Thoracic aorta (tissue), 2 donors: ENCODE measurements at regions not wholly inside any gene's neighbourhood (a gene's known extent, or its start where the extent isn't known, plus 50 kb on each side); places are given as distances from the start of the nearest gene placed in this dataset.

ENCODE experiments used
- ATAC-seq: fragments of 150-250 bp; one replicate; pipeline ENCODE4 v1.8.0; 2017; ENCODE audit warnings: low read depth; ENCODE audit not compliant: insufficient number of reproducible peaks, low FRiP score
- DNase-seq: peaks from one replicate; pipeline ENCODE4 v3.0.0-alpha.2; 2020; ENCODE audit warnings: low spot score
- H3K27ac ChIP-seq, 2 donors: fragments of 200-600 bp; sonication (generic); 1 replicate in 1 of 2; 2 replicates in 1 of 2; pipeline ENCODE4 v1.5.1; 2016; ENCODE audit warnings: mild to moderate bottlenecking in 2 of 2, moderate library complexity in 2 of 2
- H3K27me3 ChIP-seq: fragments of 200-600 bp; sonication (generic); replicated peaks from 2 replicates; pipeline ENCODE4 v1.6.0; 2016; ENCODE audit warnings: mild to moderate bottlenecking; ENCODE audit not compliant: insufficient read depth
- H3K36me3 ChIP-seq: fragments of 200-600 bp; sonication (generic); one replicate; pipeline ENCODE4 v1.5.1; 2016
- H3K4me1 ChIP-seq, 2 donors: fragments of 200-600 bp; sonication (generic); 1 replicate in 1 of 2; 2 replicates in 1 of 2; pipeline versions ENCODE4 v1.5.1 to v1.6.0; 2016; ENCODE audit warnings: low read depth in 2 of 2, mild to moderate bottlenecking in 1 of 2; ENCODE audit not compliant: control insufficient read depth in 1 of 2
- H3K4me3 ChIP-seq: fragments of 200-600 bp; sonication (generic); 2 replicates; pipeline ENCODE4 v1.5.1; 2016; ENCODE audit warnings: mild to moderate bottlenecking
- H3K9me3 ChIP-seq: fragments of 200-600 bp; sonication (generic); 2 replicates; pipeline ENCODE4 v1.5.1; 2016
- TF ChIP-seq, protein P1 (sequence below): fragments of 200-600 bp; sonication (generic); IDR thresholded peaks from one replicate; pipeline ENCODE4 v1.5.1; 2019; ENCODE audit warnings: antibody characterized with exemption

DNA sequence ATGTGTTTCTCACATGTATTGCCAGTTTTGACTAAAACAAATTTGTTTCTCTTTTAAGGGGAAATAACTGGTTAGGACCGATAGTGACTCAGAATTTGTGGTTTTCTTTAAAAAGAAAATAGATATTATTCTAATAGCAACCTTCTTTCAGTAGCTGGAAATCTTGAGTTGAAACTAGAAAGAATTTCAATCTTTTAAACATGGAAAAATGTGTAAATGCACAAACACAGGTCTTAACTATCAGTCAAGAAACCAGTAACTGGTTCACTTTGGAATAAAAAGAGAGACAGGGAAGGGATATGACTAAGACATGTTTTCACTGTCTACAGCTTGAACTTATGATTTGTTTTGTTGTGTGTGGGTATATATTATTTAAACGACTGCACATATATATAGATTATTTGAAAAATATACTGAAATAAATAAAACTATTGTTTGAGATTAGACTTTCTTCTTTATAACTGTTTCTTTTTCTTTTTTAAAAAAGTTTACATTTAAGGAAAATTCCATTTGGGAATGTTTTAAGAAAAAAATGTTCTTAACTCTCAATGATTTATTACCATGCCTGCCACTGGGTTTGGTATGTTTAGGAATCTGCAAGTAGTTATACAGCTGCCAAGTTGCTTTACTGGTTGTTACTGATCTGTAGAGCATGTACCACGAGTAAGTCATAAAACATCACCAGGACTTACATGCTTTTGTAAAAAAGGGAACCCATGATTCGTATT is 753.3 kb upstream of the MARCKS start:
- Histone ChIP-seq H3K9me3 (no peaks in the 10 kb centered on the region), H3K27ac (peak overlapping the region; percentile 1 to 40)
- no peak for ATAC-seq

DNA sequence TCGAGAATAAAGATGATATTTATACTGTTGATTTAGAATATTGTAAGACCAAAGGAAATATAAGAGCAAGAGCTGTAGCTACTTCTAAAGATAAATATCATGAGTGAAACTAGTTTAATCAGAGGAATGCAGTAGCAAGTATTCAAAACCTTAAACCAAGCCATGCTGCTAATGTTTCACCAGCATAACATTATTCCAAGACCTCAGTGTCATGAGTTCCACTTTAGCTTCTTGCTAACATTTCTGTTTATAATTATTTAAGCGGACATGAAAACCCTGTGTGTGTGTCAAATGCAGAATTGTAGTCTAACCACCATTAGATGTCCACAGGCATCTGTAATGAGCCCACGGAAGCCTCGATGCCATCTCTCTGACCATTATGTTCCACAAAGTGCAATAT is 752.6 kb upstream of the MARCKS start:
- TF ChIP-seq, protein P1, sequence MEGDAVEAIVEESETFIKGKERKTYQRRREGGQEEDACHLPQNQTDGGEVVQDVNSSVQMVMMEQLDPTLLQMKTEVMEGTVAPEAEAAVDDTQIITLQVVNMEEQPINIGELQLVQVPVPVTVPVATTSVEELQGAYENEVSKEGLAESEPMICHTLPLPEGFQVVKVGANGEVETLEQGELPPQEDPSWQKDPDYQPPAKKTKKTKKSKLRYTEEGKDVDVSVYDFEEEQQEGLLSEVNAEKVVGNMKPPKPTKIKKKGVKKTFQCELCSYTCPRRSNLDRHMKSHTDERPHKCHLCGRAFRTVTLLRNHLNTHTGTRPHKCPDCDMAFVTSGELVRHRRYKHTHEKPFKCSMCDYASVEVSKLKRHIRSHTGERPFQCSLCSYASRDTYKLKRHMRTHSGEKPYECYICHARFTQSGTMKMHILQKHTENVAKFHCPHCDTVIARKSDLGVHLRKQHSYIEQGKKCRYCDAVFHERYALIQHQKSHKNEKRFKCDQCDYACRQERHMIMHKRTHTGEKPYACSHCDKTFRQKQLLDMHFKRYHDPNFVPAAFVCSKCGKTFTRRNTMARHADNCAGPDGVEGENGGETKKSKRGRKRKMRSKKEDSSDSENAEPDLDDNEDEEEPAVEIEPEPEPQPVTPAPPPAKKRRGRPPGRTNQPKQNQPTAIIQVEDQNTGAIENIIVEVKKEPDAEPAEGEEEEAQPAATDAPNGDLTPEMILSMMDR = no peak
- ATAC-seq = no peak
- DNase-seq = no peak
- Histone ChIP-seq H3K9me3 (no peaks in the 10 kb centered on the region), H3K4me3 (no peak overlapping the region), H3K27ac (no peak overlapping the region), H3K36me3 (no peaks in the 10 kb centered on the region), H3K4me1 (peaks cover 13 to 19% of the 10 kb centered on the region in 2 donors), H3K27me3 (no peaks in the 10 kb centered on the region)

More for the DNA sequence above, 753.3 kb upstream of the MARCKS start:
- DNase-seq = no peak
- peaks cover 13 to 19% of the 10 kb centered on the region in 2 donors for H3K4me1 ChIP-seq
- TF ChIP-seq, protein P1 = no peak
- no peaks in the 10 kb centered on the region for H3K36me3 ChIP-seq
- H3K4me3 ChIP-seq = no peak overlapping the region
- no peaks in the 10 kb centered on the region for H3K27me3 ChIP-seq

GRCh38 chr6:113104951-113105350 is 752.2 kb upstream of the MARCKS start:
- Histone ChIP-seq H3K36me3 (no peaks in the 10 kb centered on the region), H3K4me3 (no peak overlapping the region), H3K9me3 (no peaks in the 10 kb centered on the region), H3K4me1 (peaks cover 13 to 19% of the 10 kb centered on the region in 2 donors), H3K27me3 (no peaks in the 10 kb centered on the region), H3K27ac (no peak overlapping the region)
- DNase-seq (no peak), ATAC-seq (no peak)
- TF ChIP-seq, protein P1 = no peak

GRCh38 chr6:113110211-113110610 is 746.9 kb upstream of the MARCKS start:
- TF ChIP-seq, protein P1 = no peak
- Histone ChIP-seq H3K9me3 (no peaks in the 10 kb centered on the region), H3K27me3 (no peaks in the 10 kb centered on the region), H3K4me3 (no peak overlapping the region), H3K4me1 (no peaks in the 10 kb centered on the region), H3K27ac (no peak overlapping the region), H3K36me3 (no peaks in the 10 kb centered on the region)
- no peak for ATAC-seq
- DNase-seq = no peak

GRCh38 chr6:113111550-113111949 is 745.6 kb upstream of the MARCKS start:
- no peaks in the 10 kb centered on the region for H3K36me3 ChIP-seq
- H3K27me3 ChIP-seq = no peaks in the 10 kb centered on the region
- H3K4me1 ChIP-seq = no peaks in the 10 kb centered on the region
- H3K9me3 ChIP-seq = no peaks in the 10 kb centered on the region
- no peak overlapping the region for H3K27ac ChIP-seq
- no peak for DNase-seq
- ATAC-seq = no peak
- TF ChIP-seq, protein P1 = no peak
- H3K4me3 ChIP-seq = no peak overlapping the region
